ENCODE measurements at regions not wholly inside any gene's neighbourhood (a gene's known extent, or its start where the extent isn't known, plus 50 kb on each side); places are given as distances from the start of the nearest gene placed in this dataset.

GRCh38 chr16:52368859-52369258 is 178.1 kb downstream of the TOX3 start:
- TF ChIP-seq CTCF (IDR thresholded peaks at IDR 0.05; ENCODE audit: low read depth, low read length): no peak
- DNase-seq (ENCODE audit: low read depth in 2 of 2): no peak
- no peak overlapping the region for H3K4me3 ChIP-seq (replicated peaks in 1 of 2; ENCODE audit: low read depth in 2 of 2, low read length in 2 of 2)

GRCh38 chr16:52367821-52368220 is 179.1 kb downstream of the TOX3 start:
- H3K4me3 ChIP-seq (replicated peaks in 1 of 2; ENCODE audit: low read depth in 2 of 2, low read length in 2 of 2): no peak overlapping the region
- DNase-seq (ENCODE audit: low read depth in 2 of 2): no peak
- no peak for TF ChIP-seq CTCF (IDR thresholded peaks at IDR 0.05; ENCODE audit: low read depth, low read length)

- no peak for DNase-seq (ENCODE audit: low read depth in 2 of 2)
- no peak overlapping the region for H3K4me3 ChIP-seq (replicated peaks in 1 of 2; ENCODE audit: low read depth in 2 of 2, low read length in 2 of 2)
- TF ChIP-seq CTCF (IDR thresholded peaks at IDR 0.05; ENCODE audit: low read depth, low read length): no peak
These were observed 180.0 kb downstream of the TOX3 start for GRCh38 chr16:52366983-52367382.

GRCh38 chr16:52364500-52364899 is 182.4 kb downstream of the TOX3 start:
- no peak overlapping the region for H3K4me3 ChIP-seq (replicated peaks in 1 of 2; ENCODE audit: low read depth in 2 of 2, low read length in 2 of 2)
- no peak for TF ChIP-seq CTCF (IDR thresholded peaks at IDR 0.05; ENCODE audit: low read depth, low read length)
- DNase-seq (ENCODE audit: low read depth in 2 of 2): no peak

- DNase-seq (ENCODE audit: low read depth in 2 of 2): no peak
- no peak overlapping the region for H3K4me3 ChIP-seq (replicated peaks in 1 of 2; ENCODE audit: low read depth in 2 of 2, low read length in 2 of 2)
- TF ChIP-seq CTCF (IDR thresholded peaks at IDR 0.05; ENCODE audit: low read depth, low read length): no peak
These were observed 183.9 kb downstream of the TOX3 start for GRCh38 chr16:52363082-52363481.

GRCh38 chr16:52357711-52358110 is 189.2 kb downstream of the TOX3 start:
- no peak for DNase-seq (ENCODE audit: low read depth in 2 of 2)
- TF ChIP-seq CTCF (IDR thresholded peaks at IDR 0.05; ENCODE audit: low read depth, low read length): no peak
- H3K4me3 ChIP-seq (replicated peaks in 1 of 2; ENCODE audit: low read depth in 2 of 2, low read length in 2 of 2): no peak overlapping the region

GRCh38 chr16:52353249-52353648 is 193.7 kb downstream of the TOX3 start:
- DNase-seq (ENCODE audit: low read depth in 2 of 2): no peak
- TF ChIP-seq CTCF (IDR thresholded peaks at IDR 0.05; ENCODE audit: low read depth, low read length): no peak

More at GRCh38 chr16:52353249-52353648, 193.7 kb downstream of the TOX3 start:
- no peak overlapping the region for H3K4me3 ChIP-seq (replicated peaks in 1 of 2; ENCODE audit: low read depth in 2 of 2, low read length in 2 of 2)

Data from cardiac fibroblast (primary cell).